Stimulated activated naive CD8-positive, alpha-beta T cell treated with anti-CD3 and anti-CD28 coated beads, Interleukin-15, Interleukin-2, amounts not matched to agents 100 ng/mL and 50 ng/mL, for 24 hours (primary cell): ENCODE measurements at regions not wholly inside any gene's neighbourhood (a gene's known extent, or its start where the extent isn't known, plus 50 kb on each side); places are given as distances from the start of the nearest gene placed in this dataset.
"Not testable (repeated sequence)": the region's sequence is repeated elsewhere in the genome, so short reads cannot be mapped to it uniquely, and the experiment has no call there.

Experiments used
- H3K27ac Mint-ChIP-seq: one replicate; pipeline ENCODE4 v1.8.0; 2021; ENCODE audit warnings: mild to moderate bottlenecking, mixed read lengths
- H3K27me3 Mint-ChIP-seq: one replicate; pipeline ENCODE4 v1.8.0; 2021; ENCODE audit warnings: mixed read lengths
- H3K36me3 Mint-ChIP-seq: one replicate; pipeline ENCODE4 v1.8.0; 2021; ENCODE audit warnings: low read depth, mixed read lengths
- H3K4me1 Mint-ChIP-seq: one replicate; pipeline ENCODE4 v1.8.0; 2021; ENCODE audit warnings: low read depth, mixed read lengths
- H3K4me3 Mint-ChIP-seq: one replicate; pipeline ENCODE4 v1.8.0; 2021; ENCODE audit warnings: mild to moderate bottlenecking, mixed read lengths
- H3K9me3 Mint-ChIP-seq: one replicate; pipeline ENCODE4 v1.8.0; 2021; ENCODE audit warnings: mixed read lengths

- no peaks in the 10 kb centered on the region for H3K9me3 Mint-ChIP-seq
- H3K27ac Mint-ChIP-seq = no peak overlapping the region
- no peaks in the 10 kb centered on the region for H3K36me3 Mint-ChIP-seq
- no peak overlapping the region for H3K4me3 Mint-ChIP-seq
- peaks cover 69% of the 10 kb centered on the region for H3K4me1 Mint-ChIP-seq
- peaks cover 9% of the 10 kb centered on the region for H3K27me3 Mint-ChIP-seq
Measured at GRCh38 chr13:50225193-50226155, 210.2 kb downstream of the KCNRG start.

- Mint-ChIP-seq H3K27me3 (peaks cover 3% of the 10 kb centered on the region), H3K36me3 (no peaks in the 10 kb centered on the region), H3K4me3 (no peak overlapping the region), H3K9me3 (no peaks in the 10 kb centered on the region), H3K27ac (peak overlapping the region; percentile 49), H3K4me1 (peaks cover 69% of the 10 kb centered on the region)
Measured at GRCh38 chr13:50226515-50227155, 211.4 kb downstream of the KCNRG start.

GRCh38 chr13:50227361-50227760 lies 212.1 kb downstream of the KCNRG start:
- peaks cover 68% of the 10 kb centered on the region for H3K4me1 Mint-ChIP-seq
- peak overlapping the region; percentile 49 for H3K27ac Mint-ChIP-seq
- no peaks in the 10 kb centered on the region for H3K36me3 Mint-ChIP-seq
- H3K4me3 Mint-ChIP-seq = no peak overlapping the region
- no peaks in the 10 kb centered on the region for H3K9me3 Mint-ChIP-seq
- H3K27me3 Mint-ChIP-seq = peaks cover 3% of the 10 kb centered on the region

- Mint-ChIP-seq H3K27me3 (peaks cover 10% of the 10 kb centered on the region), H3K4me3 (no peak overlapping the region), H3K9me3 (peaks cover 8% of the 10 kb centered on the region), H3K4me1 (peaks cover 77% of the 10 kb centered on the region), H3K36me3 (peaks cover 6% of the 10 kb centered on the region), H3K27ac (no peak overlapping the region)
Measured at GRCh38 chr13:50228527-50228926, 213.3 kb downstream of the KCNRG start.

GRCh38 chr13:50229960-50230661 lies 214.9 kb downstream of the KCNRG start:
- Mint-ChIP-seq H3K27me3 (peaks cover 8% of the 10 kb centered on the region), H3K4me1 (peaks cover 63% of the 10 kb centered on the region), H3K27ac (peak overlapping the region; percentile 15), H3K4me3 (peak overlapping the region; percentile 18), H3K36me3 (peaks cover 6% of the 10 kb centered on the region), H3K9me3 (peaks cover 8% of the 10 kb centered on the region)

- no peak overlapping the region for H3K4me3 Mint-ChIP-seq
- H3K36me3 Mint-ChIP-seq = peaks cover 6% of the 10 kb centered on the region
- H3K27me3 Mint-ChIP-seq = peaks cover 7% of the 10 kb centered on the region
- no peak overlapping the region for H3K27ac Mint-ChIP-seq
- peaks cover 8% of the 10 kb centered on the region for H3K9me3 Mint-ChIP-seq
- peaks cover 64% of the 10 kb centered on the region for H3K4me1 Mint-ChIP-seq
Measured at GRCh38 chr13:50230662-50230978, 215.4 kb downstream of the KCNRG start.

GRCh38 chr13:50233574-50233973 lies 218.3 kb downstream of the KCNRG start:
- H3K27ac Mint-ChIP-seq, H3K27me3 Mint-ChIP-seq: not testable (repeated sequence)
- H3K4me1 Mint-ChIP-seq = peaks cover 64% of the 10 kb centered on the region

GRCh38 chr13:50235604-50236342 lies 220.5 kb downstream of the KCNRG start:
- Mint-ChIP-seq H3K4me3 (peak overlapping the region; percentile 35), H3K27ac (peak overlapping the region; percentile 34), H3K4me1 (peaks cover 61% of the 10 kb centered on the region), H3K27me3 (peaks cover 7% of the 10 kb centered on the region), H3K36me3 (peaks cover 6% of the 10 kb centered on the region), H3K9me3 (peaks cover 8% of the 10 kb centered on the region)

More at GRCh38 chr13:50233574-50233973, 218.3 kb downstream of the KCNRG start:
- not testable (repeated sequence) for H3K9me3 Mint-ChIP-seq, H3K36me3 Mint-ChIP-seq, H3K4me3 Mint-ChIP-seq

- H3K27me3 Mint-ChIP-seq = peaks cover 7% of the 10 kb centered on the region
- peaks cover 59% of the 10 kb centered on the region for H3K4me1 Mint-ChIP-seq
- peaks cover 6% of the 10 kb centered on the region for H3K36me3 Mint-ChIP-seq
- H3K27ac Mint-ChIP-seq = peak overlapping the region; percentile 93
- peaks cover 8% of the 10 kb centered on the region for H3K9me3 Mint-ChIP-seq
- H3K4me3 Mint-ChIP-seq = peak overlapping the region; percentile 35
Measured at GRCh38 chr13:50236898-50237318, 221.7 kb downstream of the KCNRG start.

- Mint-ChIP-seq H3K4me1 (peaks cover 51% of the 10 kb centered on the region), H3K27me3 (peaks cover 6% of the 10 kb centered on the region), H3K27ac (peak overlapping the region; percentile 61), H3K4me3 (no peak overlapping the region), H3K9me3 (no peaks in the 10 kb centered on the region), H3K36me3 (no peaks in the 10 kb centered on the region)
Measured at GRCh38 chr13:50238922-50239321, 223.7 kb downstream of the KCNRG start.

- Mint-ChIP-seq H3K27ac (no peak overlapping the region), H3K4me1 (peaks cover 55% of the 10 kb centered on the region), H3K4me3 (no peak overlapping the region), H3K27me3 (peaks cover 7% of the 10 kb centered on the region), H3K9me3 (peaks cover 2% of the 10 kb centered on the region), H3K36me3 (no peaks in the 10 kb centered on the region)
Measured at GRCh38 chr13:50241479-50241878, 226.2 kb downstream of the KCNRG start.

- Mint-ChIP-seq H3K4me3 (no peak overlapping the region), H3K27me3 (peaks cover 14% of the 10 kb centered on the region), H3K36me3 (no peaks in the 10 kb centered on the region), H3K4me1 (peaks cover 43% of the 10 kb centered on the region), H3K9me3 (peaks cover 3% of the 10 kb centered on the region), H3K27ac (no peak overlapping the region)
Measured at GRCh38 chr13:50243931-50244330, 228.7 kb downstream of the KCNRG start.

- Mint-ChIP-seq H3K27me3 (peaks cover 14% of the 10 kb centered on the region), H3K36me3 (no peaks in the 10 kb centered on the region), H3K9me3 (peaks cover 3% of the 10 kb centered on the region), H3K4me3 (no peak overlapping the region), H3K27ac (peak overlapping the region; percentile 13), H3K4me1 (peaks cover 43% of the 10 kb centered on the region)
Measured at GRCh38 chr13:50244355-50244712, 229.1 kb downstream of the KCNRG start.

- H3K9me3 Mint-ChIP-seq = peaks cover 3% of the 10 kb centered on the region
- peaks cover 14% of the 10 kb centered on the region for H3K27me3 Mint-ChIP-seq
- H3K27ac Mint-ChIP-seq = peak overlapping the region; percentile 66
- H3K36me3 Mint-ChIP-seq = no peaks in the 10 kb centered on the region
- H3K4me1 Mint-ChIP-seq = peaks cover 43% of the 10 kb centered on the region
- peak overlapping the region; percentile 9 for H3K4me3 Mint-ChIP-seq
Measured at GRCh38 chr13:50244713-50245574, 229.7 kb downstream of the KCNRG start.
